AG08395 (cell line): ENCODE measurements at regions not wholly inside any gene's neighbourhood (a gene's known extent, or its start where the extent isn't known, plus 50 kb on each side); places are given as distances from the start of the nearest gene placed in this dataset.

Source experiments
- DNase-seq: peaks from one replicate; pipeline ENCODE4 v3.0.0; 2012; ENCODE audit warnings: mixed read lengths, low spot score

DNA sequence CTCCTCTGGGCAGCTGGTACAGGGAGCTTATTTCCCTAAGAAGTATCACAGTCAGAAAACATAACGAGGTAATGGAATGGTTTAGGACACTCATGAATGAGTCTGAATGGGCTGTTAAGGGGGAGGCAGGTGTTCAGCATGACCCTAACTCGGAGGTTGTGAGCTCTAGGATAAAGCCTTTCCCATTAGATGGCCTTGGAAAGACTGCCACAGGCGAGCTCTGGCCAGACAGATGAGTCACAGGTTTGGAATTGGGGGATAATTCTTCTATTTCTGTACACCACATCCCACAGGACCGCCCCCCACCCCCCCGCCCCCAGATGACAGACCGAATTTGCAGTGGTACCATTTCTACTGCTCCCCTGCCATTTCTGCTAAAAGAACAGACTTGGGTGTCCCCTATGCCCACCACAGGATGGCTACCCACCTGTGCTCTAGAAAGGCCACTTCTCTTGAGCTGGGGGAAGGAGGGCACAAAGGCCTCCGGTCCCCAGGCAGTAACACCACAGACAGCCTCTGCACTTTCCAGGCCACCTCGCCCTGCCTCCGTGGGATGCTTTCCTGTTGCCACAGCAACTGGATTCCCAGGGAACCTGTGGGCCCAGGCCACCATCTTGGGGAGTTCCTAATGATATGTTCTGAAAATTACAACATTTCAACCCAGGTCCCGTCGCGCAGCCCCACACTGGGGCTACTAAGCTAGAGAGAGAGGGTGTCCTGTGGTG, 76.7 kb downstream of the TRIM29 start:
- peak; percentile 49 for DNase-seq

DNA sequence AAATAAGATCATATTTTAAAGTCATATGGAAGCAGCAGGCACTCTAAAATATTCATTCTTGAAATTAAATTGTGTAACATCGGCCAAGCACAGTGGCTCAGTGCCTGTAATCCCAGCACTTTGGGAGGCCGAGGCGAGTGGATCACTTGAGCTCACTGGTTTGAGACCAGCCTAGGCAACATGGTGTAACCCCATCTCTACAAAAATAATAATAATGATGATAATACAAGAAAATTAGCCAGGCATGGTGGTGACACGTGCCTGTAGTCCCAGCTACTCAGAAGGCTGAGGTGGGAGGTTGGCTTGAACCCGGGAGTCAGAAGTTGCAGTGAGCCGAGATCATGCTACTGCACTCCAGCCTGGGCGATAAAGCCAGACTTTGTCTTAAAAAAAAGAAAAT, 77.4 kb downstream of the TRIM29 start:
- no peak for DNase-seq

DNA sequence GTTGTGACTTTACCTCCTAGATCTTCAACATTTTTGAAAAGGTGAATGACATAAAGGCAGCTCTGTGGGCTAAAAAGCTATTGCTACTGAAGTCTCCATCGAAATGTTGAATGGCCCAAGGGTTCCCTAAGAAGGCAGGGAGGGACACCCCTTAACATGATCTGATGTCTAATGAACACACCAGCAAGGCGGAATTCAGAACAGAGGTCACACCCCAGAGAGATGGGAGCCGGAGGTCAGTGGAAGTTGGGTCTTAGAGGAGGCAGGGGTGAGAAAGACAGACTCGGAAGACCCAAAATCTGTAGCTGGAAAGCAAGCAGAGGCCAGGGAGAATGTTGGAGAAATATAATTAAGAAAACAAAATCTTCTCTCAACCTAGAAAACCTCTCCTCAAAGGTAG, 79.0 kb downstream of the TRIM29 start:
- DNase-seq = no peak

DNA sequence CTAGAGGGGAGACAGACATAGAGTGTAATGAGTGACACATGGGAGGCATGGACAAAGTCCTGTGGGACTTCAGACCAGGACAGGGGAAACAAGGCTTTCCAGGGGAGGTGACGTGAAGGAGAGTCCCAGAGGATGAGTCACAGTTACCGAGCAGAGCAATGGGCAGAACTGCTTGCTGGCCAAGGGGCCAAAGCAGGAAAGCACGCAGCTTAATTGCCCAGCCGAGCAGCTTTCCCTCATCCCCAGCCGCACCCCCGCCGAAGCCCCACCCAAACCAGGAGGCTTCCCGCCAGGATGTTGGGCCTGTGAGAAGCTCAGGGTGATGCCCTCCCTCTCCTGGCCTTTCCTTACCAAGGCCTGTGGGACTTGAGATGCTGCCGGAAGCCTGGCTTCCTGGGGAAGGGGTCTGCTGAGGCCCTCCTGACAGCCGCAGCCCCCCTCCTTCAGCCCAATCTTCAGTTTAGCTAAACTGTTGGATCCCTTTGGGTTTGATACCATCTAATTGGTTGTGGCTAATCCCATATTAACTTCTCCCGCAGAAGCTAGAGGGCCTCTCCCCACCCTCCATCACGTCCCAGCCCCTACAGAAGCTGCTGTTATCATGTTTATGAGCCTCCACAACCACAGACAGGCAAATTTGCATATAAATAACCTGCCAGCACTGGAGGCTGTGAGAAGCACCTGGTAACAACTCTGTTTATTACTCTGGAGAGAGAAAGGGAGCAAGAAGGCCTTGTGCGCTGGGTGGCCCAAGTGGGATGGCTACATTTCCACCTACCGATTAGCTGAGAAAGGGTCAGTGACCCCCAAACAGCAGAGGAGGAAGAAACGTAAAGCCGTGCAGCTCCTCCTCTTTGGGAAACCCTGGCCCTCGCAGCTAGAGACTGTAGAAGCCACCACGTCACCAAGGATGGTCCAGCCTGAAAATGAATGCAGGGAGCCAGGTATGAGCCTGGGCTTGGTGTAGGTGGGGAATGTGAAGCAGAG, 80.0 kb downstream of the TRIM29 start:
- DNase-seq = peak; percentile 59

DNA sequence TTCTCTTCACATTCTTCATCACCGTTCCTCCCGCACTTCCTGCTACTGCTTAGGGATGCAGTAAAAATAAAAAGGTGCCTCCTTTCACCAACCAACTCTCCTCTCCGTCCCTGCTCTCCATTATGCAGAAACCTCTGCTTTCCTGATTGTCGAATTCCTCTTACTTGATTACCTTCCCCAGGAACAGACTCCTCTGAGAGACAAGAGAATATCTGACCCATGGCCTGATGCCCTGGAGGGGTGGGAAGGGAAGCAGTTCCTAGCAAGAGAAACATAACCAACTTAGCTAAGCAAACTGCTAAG, 80.9 kb downstream of the TRIM29 start:
- DNase-seq = no peak

DNA sequence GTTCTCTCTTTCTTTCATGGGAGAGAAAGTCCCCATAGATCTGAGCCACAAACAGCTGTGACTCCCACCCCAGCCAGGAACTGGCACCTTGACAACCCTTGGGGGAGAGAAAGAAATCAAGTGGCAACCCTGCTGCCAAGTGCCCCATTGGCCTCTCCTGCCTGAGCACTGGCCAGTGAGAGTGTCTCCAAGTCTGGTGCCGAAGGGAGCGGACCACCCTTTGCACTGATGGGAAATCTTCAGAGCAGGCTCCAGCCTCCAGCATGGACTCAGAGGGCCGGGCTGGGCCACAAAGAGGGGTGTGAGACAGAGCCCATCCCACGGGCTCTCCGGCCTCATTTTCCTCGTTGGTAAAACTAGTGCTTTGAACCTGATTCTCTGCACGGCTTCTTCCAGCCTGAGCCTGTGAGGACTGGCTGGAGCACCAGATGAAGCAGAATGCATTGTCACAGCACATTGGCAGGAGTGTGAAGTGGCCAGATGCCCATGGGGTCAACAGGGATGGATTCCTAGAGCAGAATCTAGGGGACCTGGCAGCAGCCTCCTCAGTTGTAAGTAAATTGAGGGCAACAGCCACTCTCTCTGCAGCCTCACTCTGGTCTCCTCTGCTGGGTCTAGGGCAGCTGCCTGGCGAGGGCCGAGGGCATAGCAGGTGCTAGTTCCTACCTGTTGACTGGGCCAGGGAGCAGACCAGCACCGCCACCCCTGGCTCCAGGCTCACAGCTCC, 81.4 kb downstream of the TRIM29 start:
- no peak for DNase-seq

DNA sequence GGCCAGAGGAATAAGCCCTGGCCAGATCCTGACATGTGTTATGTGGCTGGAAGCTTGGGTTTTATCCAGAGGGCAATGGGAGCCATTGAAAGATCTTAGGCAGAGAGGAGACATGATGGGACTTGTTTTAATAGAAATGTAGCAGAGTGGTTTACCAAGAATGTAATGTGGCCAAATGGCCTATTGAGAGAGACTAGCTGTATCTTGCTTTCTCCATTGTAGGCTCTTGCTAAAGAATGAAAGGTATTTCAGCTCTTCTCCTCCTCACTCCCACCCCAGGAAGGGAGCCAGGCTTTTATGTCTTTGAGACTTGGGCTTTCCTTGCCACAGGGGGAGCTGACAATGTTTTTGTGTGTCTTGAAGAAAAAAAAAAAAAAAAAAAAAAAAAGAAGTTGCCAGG, 82.3 kb downstream of the TRIM29 start:
- peak; percentile 43 for DNase-seq

DNA sequence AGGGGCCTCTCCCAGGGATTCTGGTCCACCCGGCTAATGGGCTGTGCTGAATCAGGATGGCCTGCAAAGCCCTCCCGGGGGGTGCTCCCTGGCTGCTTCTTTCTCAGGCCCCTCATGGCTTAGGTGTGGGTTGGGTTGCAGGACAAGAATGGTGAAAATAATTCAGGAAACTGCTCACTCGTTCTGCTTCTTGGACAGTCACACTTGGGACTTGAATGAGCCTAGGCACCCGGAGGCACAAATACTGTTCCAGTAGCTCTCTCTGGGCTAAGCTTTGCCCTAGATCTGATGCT, 83.2 kb downstream of the TRIM29 start:
- no peak for DNase-seq

DNA sequence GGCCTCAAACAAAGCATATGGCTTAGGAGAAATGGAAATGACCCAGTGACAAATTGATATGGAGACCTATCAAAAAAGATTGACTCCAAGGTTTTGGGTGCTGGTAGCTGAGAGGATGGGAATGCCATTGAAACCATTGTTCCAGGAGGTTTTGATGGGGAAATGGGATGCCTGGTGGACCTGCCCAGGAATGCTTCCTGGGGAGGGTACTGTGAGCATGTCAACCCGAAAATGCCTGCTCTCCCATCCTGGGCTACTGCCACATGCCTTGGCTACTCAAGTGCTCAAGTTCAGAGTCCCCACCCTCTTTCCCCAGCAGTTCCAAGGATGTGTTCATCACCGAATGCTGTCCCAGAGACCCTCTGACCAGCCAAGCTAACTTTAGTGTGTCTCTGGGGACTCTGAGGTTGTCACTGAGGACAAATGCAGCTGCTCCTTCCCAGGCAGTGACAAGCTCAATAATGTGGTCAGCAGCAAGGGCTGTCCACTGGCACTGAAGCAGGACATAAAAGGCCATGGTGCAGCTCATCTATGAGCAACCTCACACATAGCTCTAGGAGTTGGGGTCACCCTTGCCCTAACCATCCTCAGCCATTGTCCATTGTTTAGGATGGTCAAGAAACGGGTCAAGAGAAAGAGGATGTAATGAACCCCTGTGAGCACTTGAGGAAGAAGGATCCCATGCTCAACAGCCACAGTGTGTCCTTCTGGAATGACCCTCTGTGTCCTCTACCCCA, 83.7 kb downstream of the TRIM29 start:
- DNase-seq = no peak

DNA sequence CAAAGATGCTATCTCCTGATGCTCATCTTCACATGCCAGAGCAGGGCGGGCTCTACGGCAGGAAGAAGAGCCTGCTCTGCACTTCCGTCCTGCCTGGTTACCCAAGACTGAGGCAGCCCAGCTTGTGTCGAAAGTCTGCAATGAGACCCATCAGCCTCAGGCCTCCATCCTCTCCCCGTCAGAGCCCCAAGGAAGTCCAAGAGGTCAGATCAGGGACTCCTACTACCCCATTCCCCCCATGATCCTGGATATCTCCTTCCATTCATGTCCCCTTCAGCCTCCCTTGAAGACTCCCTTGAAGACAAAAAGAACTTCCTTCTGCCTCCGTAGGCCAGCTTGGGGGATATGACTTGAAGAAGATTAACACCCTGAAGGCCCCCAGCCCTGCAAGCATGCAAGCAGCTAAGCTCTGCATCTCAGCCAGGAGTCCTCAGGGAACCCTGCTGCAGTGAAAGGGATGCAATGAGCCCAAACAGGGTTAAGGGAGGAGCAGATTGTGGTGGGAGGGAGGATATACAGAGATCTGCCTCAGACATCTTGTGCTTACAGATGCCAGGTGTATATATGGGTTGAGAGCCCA, 85.6 kb downstream of the TRIM29 start:
- no peak for DNase-seq

DNA sequence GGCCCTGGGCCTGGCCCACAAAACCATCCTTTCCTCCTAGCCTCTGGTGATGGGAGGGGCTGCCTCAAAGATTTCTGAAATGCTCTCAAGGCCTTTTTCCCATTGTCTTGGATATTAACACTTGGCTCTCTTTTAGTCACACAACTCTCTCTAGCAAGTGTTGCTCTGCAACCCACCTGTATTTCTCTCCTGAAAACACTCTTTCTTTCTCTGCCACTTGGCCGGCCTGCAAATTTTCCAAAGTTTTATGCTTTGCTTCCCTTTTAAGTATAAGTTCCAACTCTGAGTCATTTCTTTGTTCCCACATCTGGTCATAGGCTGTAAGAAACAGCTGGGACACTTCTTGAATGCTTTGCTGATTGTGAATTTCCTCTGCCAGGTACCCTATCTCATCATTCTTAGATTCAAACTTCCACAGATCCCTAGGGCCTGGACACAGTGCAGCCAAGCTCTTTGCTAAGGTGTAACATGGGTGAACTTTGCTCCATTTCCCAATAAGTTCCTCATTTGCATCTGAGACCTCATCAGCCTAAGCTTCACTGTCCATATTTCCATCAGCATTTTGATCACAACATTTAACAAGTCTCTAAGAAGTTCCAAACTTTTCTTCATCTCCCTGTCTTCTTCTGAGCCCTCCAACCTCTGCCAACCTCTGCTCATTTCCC, 93.8 kb downstream of the TRIM29 start:
- DNase-seq = no peak

DNA sequence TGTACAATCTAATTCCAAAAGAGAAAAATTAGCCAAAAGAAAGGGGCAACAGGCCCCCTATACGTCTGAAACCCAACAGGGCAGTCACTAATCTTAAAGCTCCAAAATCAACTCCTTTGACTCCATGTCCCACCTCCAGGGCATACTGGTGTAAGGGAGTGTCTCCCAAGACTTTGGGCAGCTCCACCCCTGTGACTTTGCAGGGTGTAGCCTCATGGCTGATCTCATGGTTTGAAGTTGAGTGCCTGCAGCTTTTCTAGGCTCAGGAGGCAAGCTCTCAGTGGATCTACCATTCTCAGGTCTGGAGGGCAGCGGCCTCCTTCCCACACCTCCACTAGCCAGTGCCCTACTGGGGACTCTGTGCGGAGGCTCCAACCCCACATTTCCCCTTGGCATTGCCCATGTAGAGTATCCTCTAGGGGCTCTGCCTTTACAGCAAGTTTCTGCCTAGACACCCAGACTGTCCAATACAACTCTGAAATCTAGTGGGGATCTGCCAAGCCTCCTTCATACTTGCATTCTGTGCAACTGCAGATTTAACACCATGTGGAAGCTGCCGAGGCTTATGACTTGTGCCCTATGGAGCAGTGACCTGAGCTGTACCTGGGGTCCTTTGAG, 94.5 kb downstream of the TRIM29 start:
- DNase-seq = no peak

DNA sequence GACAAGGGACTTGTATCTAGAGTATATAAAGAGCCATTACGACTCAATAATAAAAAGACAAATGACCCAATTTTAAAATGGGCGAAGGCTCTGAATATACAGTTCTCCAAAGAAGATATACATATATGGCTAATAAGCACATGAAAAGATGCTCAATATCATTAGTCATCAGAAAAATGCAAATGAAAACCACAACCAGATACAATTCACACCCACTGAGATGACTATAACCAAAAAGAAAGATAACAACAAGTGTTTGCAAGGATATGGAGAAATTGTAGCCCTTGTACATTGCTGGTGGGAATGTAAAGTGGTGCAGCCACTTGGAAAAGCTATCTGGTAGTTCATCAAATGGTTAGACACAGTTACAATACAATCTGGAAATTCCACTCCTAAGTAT, 96.3 kb downstream of the TRIM29 start:
- no peak for DNase-seq

DNA sequence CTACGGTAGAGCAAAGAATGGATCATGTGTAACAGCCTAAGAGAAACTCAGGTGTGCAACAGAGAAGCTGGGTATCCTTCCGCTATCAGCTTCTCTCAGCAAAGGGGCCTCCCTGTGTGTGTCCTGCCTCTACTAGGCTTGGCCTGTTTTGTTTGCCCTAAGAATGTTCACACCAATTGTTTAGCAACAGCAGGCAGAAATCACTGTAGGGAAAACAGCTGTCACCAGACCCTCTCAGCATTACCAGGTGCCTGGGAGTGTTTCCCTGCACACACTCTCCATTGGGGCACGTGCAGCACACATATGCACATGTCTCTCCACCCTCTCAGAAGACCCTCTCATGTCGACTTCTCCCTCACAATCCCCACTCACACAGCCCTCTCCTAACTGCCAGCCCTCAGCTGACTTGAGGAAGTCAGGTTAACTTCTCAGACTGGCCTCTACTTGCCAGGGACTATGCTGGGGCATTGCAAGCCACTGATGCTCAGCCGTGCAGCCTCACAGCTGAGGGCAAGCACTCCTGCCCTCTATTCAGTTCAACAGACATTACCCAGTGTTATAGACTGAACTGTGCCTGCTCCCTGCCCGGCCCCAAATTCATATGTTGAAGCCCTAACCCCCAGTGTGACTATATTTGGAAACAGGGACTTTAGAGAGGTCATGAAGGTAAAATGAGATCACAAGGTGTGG, 97.6 kb downstream of the TRIM29 start:
- no peak for DNase-seq

DNA sequence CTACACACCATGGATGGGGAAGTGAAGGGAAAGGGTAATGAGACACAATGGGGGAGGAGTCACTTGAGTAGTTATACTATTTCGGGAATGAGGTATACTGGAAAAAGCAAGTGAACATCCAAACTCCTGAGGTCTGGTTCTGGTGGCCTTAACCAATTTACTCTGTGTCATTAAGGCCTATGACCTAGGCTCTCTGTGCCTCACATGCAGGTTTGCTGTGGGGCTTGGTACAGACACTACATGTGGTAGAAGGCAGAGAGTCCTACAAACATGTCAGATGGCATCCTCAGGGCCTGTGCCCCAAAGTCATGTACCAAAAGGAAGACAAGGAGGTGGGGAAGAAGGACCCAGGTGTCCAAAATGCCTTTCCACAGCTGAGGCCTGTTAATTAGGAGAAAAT, 98.9 kb downstream of the TRIM29 start:
- no peak for DNase-seq

DNA sequence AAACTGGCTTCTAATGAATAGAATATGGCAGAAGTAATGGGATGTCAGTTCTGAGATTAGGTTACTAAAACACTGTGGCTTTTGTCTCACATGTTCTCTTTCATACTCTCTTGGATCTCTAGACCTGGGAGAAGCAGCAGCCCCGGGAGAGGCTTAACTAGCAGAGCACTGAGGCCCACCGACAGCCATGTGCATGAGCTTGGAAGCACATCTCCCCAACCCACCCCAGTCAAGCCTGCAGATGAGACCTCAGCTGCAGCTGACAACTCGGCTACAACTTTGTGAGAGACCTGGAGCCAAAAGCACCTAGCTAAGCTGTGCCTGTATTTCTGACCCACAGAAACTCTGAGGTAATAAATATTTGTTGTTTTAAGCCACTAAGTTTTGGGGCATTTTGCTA, 100.8 kb downstream of the TRIM29 start:
- no peak for DNase-seq

DNA sequence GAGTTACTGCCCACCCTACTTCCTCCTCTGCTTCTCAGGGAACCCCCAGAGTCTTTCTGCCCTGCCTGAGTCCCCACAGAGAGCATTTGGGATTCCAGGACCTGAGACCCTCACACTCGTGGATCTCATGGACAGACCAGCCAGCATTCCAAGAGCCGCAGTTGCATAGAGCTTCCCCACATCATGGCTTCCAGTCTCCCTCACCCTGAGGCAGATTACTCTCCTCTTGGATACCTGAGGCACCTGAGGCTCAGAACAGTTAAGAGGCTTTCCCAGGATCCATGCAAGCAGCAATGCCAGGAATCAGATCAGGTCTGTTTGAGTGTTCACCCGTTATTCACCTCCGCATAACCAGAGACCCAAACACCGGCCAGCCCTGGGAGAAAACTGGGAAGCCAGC, 102.2 kb downstream of the TRIM29 start:
- no peak for DNase-seq

DNA sequence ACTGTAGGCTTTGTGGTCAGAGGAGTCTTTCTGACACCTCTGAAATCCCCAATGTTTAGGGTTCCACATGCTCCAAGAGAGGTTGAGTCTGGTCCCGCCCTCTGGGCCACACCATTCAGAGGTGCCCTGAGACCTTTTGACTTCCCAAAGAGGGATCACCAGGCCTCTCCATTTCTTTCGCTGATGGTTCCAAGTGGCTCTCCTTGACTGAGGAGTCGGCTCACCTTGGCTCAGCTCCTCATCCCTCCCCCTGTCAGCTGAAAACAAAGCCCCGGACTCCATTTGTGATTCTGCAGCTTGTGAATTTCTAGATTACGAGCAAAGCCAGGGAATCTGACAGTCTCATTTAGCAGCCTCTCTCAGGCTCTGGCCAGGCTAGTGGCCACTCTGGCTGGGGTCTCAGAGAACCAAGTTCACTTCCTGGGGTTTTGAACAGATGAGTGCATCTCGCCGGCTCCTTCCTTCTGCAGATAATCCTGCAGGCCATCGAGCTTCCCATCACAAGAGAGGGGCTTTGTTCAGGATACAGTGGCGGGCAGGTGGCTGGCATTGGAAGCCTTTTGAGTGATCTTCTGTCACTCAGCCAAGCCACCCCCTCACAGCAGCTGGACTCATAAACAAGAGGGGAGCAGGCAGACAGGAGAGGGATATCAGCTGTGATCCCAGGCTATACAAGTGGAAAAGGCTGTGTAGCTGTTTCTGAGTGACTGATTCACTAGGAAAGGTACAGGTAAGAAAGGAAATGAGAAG, 102.9 kb downstream of the TRIM29 start:
- DNase-seq = no peak

DNA sequence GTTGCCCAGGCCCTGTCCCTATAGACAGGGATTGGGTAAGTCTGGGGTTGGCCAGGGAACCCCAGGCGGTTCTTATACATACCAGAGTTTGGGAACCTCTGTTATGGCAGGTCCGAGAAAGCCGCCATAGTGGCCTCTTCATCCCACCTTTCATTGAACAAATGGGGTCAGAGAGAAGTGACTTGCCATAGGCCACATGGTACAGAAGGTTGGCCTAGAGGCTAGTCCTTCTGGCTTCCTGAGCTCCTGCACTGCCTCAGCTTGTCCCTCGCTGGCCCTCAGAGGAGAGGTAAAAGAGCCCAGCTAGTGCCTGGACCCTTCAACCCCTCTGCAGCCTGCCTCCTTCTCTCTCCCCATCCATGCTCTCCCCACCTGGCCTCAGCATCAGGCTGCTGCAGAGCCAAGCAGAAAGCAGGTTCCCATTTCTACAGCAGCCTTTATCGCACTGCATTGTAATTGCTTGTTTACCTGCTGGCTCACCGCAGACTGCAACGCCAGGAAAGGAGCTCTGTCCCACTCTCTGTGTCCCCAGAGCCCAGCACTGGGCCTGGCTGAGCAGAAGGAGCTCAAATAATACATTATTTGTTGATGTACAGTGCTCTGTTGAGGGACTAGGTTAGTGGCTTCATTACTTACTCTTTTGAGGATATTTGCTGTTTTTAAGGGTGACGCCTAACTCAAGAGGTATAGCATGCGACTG, 103.6 kb downstream of the TRIM29 start:
- DNase-seq = no peak
